SJCRH30 (cell line): ENCODE measurements at regions not wholly inside any gene's neighbourhood (a gene's known extent, or its start where the extent isn't known, plus 50 kb on each side); places are given as distances from the start of the nearest gene placed in this dataset.

Experiments
- DNase-seq, 2 experiments: peaks; one replicate each; pipeline ENCODE4 v3.0.0-alpha.2; 2015 to 2020
- H3K27ac ChIP-seq: fragments of 250-450 bp; sonication (Bioruptor Pico); 2 replicates; pipeline ENCODE4 v1.5.1; 2020; ENCODE audit warnings: mild to moderate bottlenecking, moderate library complexity
- H3K27me3 ChIP-seq: fragments of 250-450 bp; sonication (Bioruptor Pico); 2 replicates; pipeline ENCODE4 v1.5.1; 2020; ENCODE audit warnings: mild to moderate bottlenecking, moderate library complexity
- H3K36me3 ChIP-seq: fragments of 250-450 bp; sonication (Bioruptor Pico); 2 replicates; pipeline ENCODE4 v1.5.1; 2020; ENCODE audit warnings: mild to moderate bottlenecking, moderate library complexity
- H3K4me1 ChIP-seq: fragments of 250-450 bp; sonication (Bioruptor Pico); 2 replicates; pipeline ENCODE4 v1.5.1; 2020; ENCODE audit warnings: mild to moderate bottlenecking, moderate library complexity
- H3K4me3 ChIP-seq: fragments of 250-450 bp; sonication (Bioruptor Pico); 2 replicates; pipeline ENCODE4 v1.5.1; 2020; ENCODE audit warnings: mild to moderate bottlenecking, moderate library complexity
- H3K9me3 ChIP-seq: fragments of 250-450 bp; sonication (Bioruptor Pico); replicated peaks from 2 replicates; pipeline ENCODE4 v1.5.1; 2020; ENCODE audit warnings: mild to moderate bottlenecking, moderate library complexity

- H3K27ac ChIP-seq: no peak overlapping the region
- no peaks in the 10 kb centered on the region for H3K36me3 ChIP-seq
- DNase-seq: peak in 1 of 2 experiments; percentile 20
- H3K4me1 ChIP-seq: no peaks in the 10 kb centered on the region
- no peak overlapping the region for H3K4me3 ChIP-seq
- no peaks in the 10 kb centered on the region for H3K9me3 ChIP-seq
- H3K27me3 ChIP-seq: no peaks in the 10 kb centered on the region
Observed at GRCh38 chr11:30717641-30718040, 131.5 kb upstream of the MPPED2 start.

DNA sequence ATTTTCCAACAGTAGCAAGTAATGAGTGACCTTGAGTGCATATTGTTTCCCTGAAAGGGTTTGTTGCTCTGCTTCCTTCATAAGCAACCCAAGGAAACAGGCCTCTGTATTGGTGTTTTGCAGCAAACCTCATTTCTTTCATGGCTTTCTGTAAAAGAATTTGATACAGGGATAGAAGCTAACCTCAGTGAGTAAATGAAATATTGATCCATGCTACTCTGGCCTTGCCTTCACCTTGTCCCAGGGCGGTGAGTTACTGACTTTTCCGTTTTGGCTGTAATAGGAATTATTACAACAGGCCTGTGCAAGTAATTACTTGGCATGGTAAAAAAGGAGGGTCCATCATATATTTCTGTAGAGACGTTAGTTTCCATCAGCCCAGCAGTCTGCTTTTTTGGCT lies 130.9 kb upstream of the MPPED2 start:
- Histone ChIP-seq H3K27ac (no peak overlapping the region), H3K4me1 (no peaks in the 10 kb centered on the region), H3K4me3 (no peak overlapping the region), H3K36me3 (no peaks in the 10 kb centered on the region), H3K27me3 (no peaks in the 10 kb centered on the region), H3K9me3 (no peaks in the 10 kb centered on the region)
- no peak for DNase-seq

GRCh38 chr11:30712749-30713148 lies 126.6 kb upstream of the MPPED2 start:
- no peak for DNase-seq
- H3K27me3 ChIP-seq: no peaks in the 10 kb centered on the region
- H3K4me1 ChIP-seq: no peaks in the 10 kb centered on the region; the same call in 1 of the 2 replicates
- no peak overlapping the region for H3K4me3 ChIP-seq
- no peak overlapping the region for H3K27ac ChIP-seq
- no peaks in the 10 kb centered on the region for H3K9me3 ChIP-seq
- H3K36me3 ChIP-seq: no peaks in the 10 kb centered on the region

- no peaks in the 10 kb centered on the region for H3K9me3 ChIP-seq
- H3K27ac ChIP-seq: no peak overlapping the region
- DNase-seq: peak; percentile 3 to 23
- no peaks in the 10 kb centered on the region; the same call in 1 of the 2 replicates for H3K4me1 ChIP-seq
- no peaks in the 10 kb centered on the region for H3K27me3 ChIP-seq
- no peaks in the 10 kb centered on the region for H3K36me3 ChIP-seq
- H3K4me3 ChIP-seq: no peak overlapping the region
Observed at GRCh38 chr11:30710221-30710620, 124.1 kb upstream of the MPPED2 start.

- no peaks in the 10 kb centered on the region for H3K9me3 ChIP-seq
- H3K27me3 ChIP-seq: no peaks in the 10 kb centered on the region
- H3K27ac ChIP-seq: no peak overlapping the region
- H3K36me3 ChIP-seq: no peaks in the 10 kb centered on the region
- no peaks in the 10 kb centered on the region; the same call in 1 of the 2 replicates for H3K4me1 ChIP-seq
- DNase-seq: no peak
- no peak overlapping the region for H3K4me3 ChIP-seq
Observed at GRCh38 chr11:30707110-30707509, 121.0 kb upstream of the MPPED2 start.

DNA sequence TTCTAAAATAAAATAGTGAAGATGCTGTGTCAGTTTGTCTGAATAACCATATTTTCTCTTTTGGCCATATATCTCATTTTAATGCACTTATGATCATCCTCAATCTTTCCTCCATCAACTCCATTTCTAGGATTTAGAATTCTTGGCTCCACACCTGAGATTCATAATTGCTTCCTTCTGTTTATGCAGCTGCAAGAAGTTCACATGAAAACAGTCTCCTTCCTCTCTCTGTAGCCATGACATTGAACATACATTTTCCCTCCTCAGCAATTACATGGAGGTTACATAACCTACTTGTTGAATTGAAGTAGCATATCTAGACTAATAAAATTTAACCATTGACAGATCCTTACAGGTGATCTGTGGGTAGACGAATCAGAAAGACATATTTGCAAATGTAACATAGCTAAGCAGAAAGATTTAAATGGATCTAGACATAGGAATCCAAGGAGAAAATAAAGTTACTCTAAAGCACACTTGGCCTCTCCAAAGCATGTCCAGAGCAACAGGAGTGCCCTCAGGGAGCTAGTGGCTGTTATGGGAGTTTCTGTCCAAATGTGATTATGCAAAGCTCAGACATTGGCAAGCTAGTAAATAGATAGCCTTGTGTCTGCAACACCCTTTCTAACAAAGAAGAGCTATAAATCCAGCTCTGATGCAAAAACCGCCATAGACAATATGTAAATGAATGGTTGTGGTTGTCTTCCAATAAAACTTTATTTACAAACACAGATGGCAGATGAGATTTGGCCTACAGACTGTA lies 119.9 kb upstream of the MPPED2 start:
- Histone ChIP-seq H3K36me3 (no peaks in the 10 kb centered on the region), H3K9me3 (no peaks in the 10 kb centered on the region), H3K27me3 (no peaks in the 10 kb centered on the region), H3K4me3 (no peak overlapping the region), H3K4me1 (no peaks in the 10 kb centered on the region; the same call in 1 of the 2 replicates), H3K27ac (no peak overlapping the region)
- no peak for DNase-seq

- Histone ChIP-seq H3K36me3 (no peaks in the 10 kb centered on the region), H3K4me1 (no peaks in the 10 kb centered on the region), H3K27ac (no peak overlapping the region), H3K9me3 (no peaks in the 10 kb centered on the region), H3K4me3 (no peak overlapping the region), H3K27me3 (no peaks in the 10 kb centered on the region)
- DNase-seq: no peak
Observed at GRCh38 chr11:30698425-30698824, 112.3 kb upstream of the MPPED2 start.

DNA sequence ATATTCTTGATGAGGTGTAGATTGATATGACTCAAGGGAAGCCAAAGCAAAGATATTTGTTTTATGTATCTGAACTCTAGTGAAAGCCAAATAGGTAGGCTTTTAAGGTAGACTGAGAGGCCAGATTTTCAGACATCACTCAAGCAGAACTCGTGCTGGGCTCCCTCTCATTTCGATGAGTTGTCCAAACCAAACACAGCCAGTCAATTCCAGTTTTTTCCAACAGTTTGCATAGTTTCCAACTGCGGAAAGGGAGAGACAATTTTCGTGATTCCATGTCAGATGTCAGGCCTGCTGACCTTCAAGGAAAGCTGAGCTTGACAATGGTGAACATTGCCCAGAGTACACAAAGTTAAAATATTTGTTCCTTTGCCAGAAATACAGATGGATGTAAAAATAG lies 110.9 kb upstream of the MPPED2 start:
- Histone ChIP-seq H3K27ac (no peak overlapping the region), H3K9me3 (no peaks in the 10 kb centered on the region), H3K27me3 (no peaks in the 10 kb centered on the region), H3K4me3 (no peak overlapping the region), H3K36me3 (no peaks in the 10 kb centered on the region), H3K4me1 (no peaks in the 10 kb centered on the region)
- no peak for DNase-seq

DNA sequence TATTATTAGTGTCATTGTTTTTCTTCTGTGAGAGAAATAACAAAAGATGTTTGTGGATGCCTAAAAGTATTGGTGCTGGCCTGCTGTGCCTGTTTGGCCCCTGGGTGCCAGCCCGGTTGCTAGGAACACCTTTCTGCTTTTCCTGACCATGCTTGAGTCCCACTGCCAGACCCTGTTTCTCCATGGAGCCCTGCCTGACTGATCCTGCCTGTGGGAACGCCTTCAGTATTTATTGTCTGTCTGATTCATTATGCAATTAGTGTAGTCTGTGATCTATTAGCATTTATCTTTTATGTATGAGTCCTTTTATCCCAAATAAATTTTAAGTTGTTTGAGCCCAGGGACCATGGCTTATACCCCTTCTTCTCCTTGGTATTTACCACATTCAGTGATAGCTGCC lies 98.6 kb upstream of the MPPED2 start:
- H3K9me3 ChIP-seq: no peaks in the 10 kb centered on the region
- H3K27me3 ChIP-seq: no peaks in the 10 kb centered on the region
- DNase-seq: no peak
- H3K4me1 ChIP-seq: no peaks in the 10 kb centered on the region
- no peaks in the 10 kb centered on the region for H3K36me3 ChIP-seq
- no peak overlapping the region for H3K4me3 ChIP-seq
- H3K27ac ChIP-seq: no peak overlapping the region

DNA sequence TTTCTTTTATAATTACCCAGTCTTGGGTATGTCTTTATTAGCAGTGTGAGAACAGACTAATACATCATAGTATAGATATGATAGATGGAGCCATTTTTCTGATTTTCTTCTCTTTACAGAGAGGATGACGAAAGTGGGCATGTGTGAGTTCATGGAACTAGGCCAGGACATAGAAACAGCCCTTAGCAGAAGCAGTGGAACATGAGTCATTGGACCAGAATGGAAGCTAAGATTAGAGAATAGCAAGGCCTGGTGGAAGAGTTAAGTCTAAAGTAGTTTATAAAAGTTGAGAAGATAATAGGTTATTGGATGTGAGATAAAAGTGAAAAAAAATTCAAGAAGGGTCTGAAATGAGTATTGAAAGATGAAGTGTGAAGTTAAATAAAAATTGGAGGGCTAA lies 97.0 kb upstream of the MPPED2 start:
- H3K4me1 ChIP-seq: no peaks in the 10 kb centered on the region
- no peak overlapping the region for H3K27ac ChIP-seq
- no peak for DNase-seq
- H3K27me3 ChIP-seq: no peaks in the 10 kb centered on the region
- no peaks in the 10 kb centered on the region for H3K36me3 ChIP-seq
- H3K9me3 ChIP-seq: no peaks in the 10 kb centered on the region
- H3K4me3 ChIP-seq: no peak overlapping the region

DNA sequence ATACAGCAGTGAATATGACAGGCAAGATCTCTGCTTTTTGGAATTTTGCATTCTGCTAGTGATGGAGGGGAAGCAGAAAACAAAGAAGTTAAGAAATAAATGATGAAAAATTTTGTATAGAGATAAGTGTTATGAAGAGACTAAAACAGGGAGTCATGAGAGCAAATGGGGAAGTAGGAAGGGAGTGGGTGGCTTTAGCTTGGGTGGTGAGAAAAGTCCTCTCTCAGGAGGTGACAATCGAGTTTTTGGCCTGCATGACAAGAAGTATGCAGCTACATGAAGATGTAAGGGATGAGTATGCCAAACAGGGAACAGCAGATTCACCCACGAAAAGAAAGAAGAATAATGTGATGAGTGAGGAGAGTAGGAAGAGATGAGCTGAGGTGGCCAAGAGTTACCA lies 80.7 kb upstream of the MPPED2 start:
- H3K27ac ChIP-seq: no peak overlapping the region

GRCh38 chr11:30665067-30665466 lies 78.9 kb upstream of the MPPED2 start:
- H3K9me3 ChIP-seq: no peaks in the 10 kb centered on the region
- no peaks in the 10 kb centered on the region for H3K4me1 ChIP-seq
- no peaks in the 10 kb centered on the region for H3K27me3 ChIP-seq
- no peak for DNase-seq
- no peaks in the 10 kb centered on the region for H3K36me3 ChIP-seq
- no peak overlapping the region for H3K27ac ChIP-seq
- H3K4me3 ChIP-seq: no peak overlapping the region

More for the DNA sequence above, 80.7 kb upstream of the MPPED2 start:
- Histone ChIP-seq H3K27me3 (no peaks in the 10 kb centered on the region), H3K36me3 (no peaks in the 10 kb centered on the region), H3K9me3 (no peaks in the 10 kb centered on the region), H3K4me1 (no peaks in the 10 kb centered on the region), H3K4me3 (no peak overlapping the region)
- no peak for DNase-seq

- no peaks in the 10 kb centered on the region for H3K4me1 ChIP-seq
- H3K36me3 ChIP-seq: no peaks in the 10 kb centered on the region
- H3K9me3 ChIP-seq: no peaks in the 10 kb centered on the region
- no peak overlapping the region for H3K27ac ChIP-seq
- no peaks in the 10 kb centered on the region for H3K27me3 ChIP-seq
- no peak for DNase-seq
- H3K4me3 ChIP-seq: no peak overlapping the region
Observed at GRCh38 chr11:30653606-30654005, 67.5 kb upstream of the MPPED2 start.

DNA sequence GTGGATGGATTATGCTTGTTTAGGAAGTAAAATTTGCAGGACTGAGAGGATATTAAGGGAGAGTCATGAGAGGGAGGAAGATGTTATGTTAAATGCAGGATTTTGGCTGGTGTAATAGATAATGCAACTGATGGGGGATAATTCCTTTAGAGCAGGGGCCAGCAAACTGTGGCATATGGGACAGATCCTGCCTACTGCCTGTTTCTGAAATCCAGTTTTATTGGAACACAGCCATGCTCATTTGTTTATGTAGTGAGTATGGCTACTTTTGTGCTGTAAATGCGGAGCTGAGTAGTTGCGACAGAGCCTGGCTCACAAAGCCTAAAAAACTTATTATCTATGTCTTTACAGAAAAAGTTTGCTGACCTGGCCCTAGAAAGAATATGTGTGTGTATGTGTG lies 66.6 kb upstream of the MPPED2 start:
- Histone ChIP-seq H3K36me3 (no peaks in the 10 kb centered on the region), H3K9me3 (no peaks in the 10 kb centered on the region), H3K4me3 (no peak overlapping the region), H3K4me1 (no peaks in the 10 kb centered on the region), H3K27ac (no peak overlapping the region), H3K27me3 (no peaks in the 10 kb centered on the region)
- no peak for DNase-seq

DNA sequence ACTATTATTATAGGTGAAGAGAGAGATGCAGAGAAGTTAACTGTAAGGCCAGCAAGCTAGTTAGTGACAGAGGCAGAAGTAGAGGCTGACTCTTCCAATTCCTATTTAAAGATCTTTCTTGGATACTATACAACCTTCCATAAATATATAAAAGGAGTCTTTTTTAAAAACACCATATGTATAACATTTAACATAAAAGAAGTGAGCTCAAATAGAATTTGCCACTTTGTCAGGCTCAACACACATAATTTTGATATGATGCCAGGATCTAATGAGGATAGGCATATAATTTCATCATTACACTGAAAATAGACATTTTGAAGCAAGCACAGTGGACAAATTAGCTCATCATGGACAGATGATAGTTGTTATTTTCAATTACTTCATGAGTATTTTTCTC lies 64.1 kb upstream of the MPPED2 start:
- Histone ChIP-seq H3K9me3 (no peaks in the 10 kb centered on the region), H3K36me3 (no peaks in the 10 kb centered on the region), H3K27me3 (no peaks in the 10 kb centered on the region), H3K4me3 (no peak overlapping the region), H3K4me1 (no peaks in the 10 kb centered on the region), H3K27ac (no peak overlapping the region)
- no peak for DNase-seq
